ENCODE measurements at regions not wholly inside any gene's neighbourhood (a gene's known extent, or its start where the extent isn't known, plus 50 kb on each side); places are given as distances from the start of the nearest gene placed in this dataset.
"Not testable (repeated sequence)": the region's sequence is repeated elsewhere in the genome, so short reads cannot be mapped to it uniquely, and the experiment has no call there.

DNA sequence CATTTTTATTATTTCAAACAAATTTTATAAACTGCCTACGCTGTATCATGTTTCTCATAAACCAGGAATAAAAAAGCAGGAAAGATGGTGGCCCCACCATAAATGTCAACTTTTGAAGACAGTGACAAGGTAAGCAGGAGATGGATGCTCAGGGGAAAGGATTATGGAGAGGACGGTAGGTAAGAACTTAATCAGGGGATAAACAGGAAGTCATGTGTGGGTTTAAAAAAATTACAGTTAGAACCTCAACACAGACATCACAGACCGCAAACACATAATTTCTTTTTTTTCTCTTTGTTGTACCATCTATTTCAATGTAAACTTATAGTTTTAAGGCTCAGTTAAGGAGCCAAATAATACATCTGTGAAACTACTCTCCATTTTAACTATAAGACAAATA is 575.2 kb upstream of the SLC8A1 start:
- WGBS, 2 donors = 75 to 83% methylated on average over 3 of the region's 3 CpGs
- intact Hi-C loops (cut with DNase I) = no loop called here

GRCh38 chr2:41031282-41031681 is 579.4 kb upstream of the SLC8A1 start:
- TF ChIP-seq POLR2AphosphoS5 (IDR thresholded peaks at IDR 0.05) (no peak), POLR2A (IDR thresholded peaks at IDR 0.05) (no peak), EP300 (IDR thresholded peaks at IDR 0.05) (no peak), CTCF (IDR thresholded peaks at IDR 0.05) (no peak)
- DNase-seq = no peak
- Histone ChIP-seq H3K36me3 (no peaks in the 10 kb centered on the region), H3K4me3 (no peak overlapping the region), H3K9me3 (no peaks in the 10 kb centered on the region), H3K4me1 (no peaks in the 10 kb centered on the region), H3K27me3 (no peaks in the 10 kb centered on the region), H3K27ac (no peak overlapping the region)
- intact Hi-C loops (cut with DNase I) = no loop called here

More for the DNA sequence above, 575.2 kb upstream of the SLC8A1 start:
- DNase-seq = no peak
- TF ChIP-seq CTCF (IDR thresholded peaks at IDR 0.05) (no peak), POLR2AphosphoS5 (IDR thresholded peaks at IDR 0.05) (no peak), EP300 (IDR thresholded peaks at IDR 0.05) (no peak), POLR2A (IDR thresholded peaks at IDR 0.05) (no peak)
- H3K4me1 ChIP-seq = no peaks in the 10 kb centered on the region
- H3K27me3 ChIP-seq = no peaks in the 10 kb centered on the region
- H3K27ac ChIP-seq = no peak overlapping the region
- no peaks in the 10 kb centered on the region for H3K36me3 ChIP-seq
- H3K4me3 ChIP-seq = no peak overlapping the region
- no peaks in the 10 kb centered on the region for H3K9me3 ChIP-seq

DNA sequence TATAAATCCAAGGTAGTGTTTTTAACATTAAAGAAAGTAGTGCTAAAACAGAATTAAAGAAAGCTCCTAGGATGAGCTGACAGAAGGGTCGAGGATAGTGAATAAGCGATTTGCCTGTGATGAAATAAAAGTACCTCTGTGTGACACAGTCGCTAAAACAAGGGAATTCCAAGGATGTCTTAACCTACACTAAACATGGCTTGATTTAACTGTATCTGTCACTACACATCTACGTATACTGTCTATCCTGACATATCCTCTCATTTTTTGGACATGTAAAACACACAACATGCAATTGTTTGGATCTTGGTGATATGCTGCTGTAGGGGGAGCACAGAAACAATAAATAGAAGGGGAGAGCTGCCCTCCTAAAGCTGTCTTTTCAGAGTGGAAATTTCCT is 580.8 kb upstream of the SLC8A1 start:
- intact Hi-C loops (cut with DNase I) = no loop called here
- no peak overlapping the region for H3K27ac ChIP-seq
- no peaks in the 10 kb centered on the region for H3K27me3 ChIP-seq
- TF ChIP-seq POLR2AphosphoS5 (IDR thresholded peaks at IDR 0.05) (no peak), CTCF (IDR thresholded peaks at IDR 0.05) (no peak), EP300 (IDR thresholded peaks at IDR 0.05) (no peak), POLR2A (IDR thresholded peaks at IDR 0.05) (no peak)
- DNase-seq = no peak
- no peaks in the 10 kb centered on the region for H3K9me3 ChIP-seq
- H3K36me3 ChIP-seq = no peaks in the 10 kb centered on the region
- H3K4me3 ChIP-seq = no peak overlapping the region
- 76 to 85% methylated on average over 4 of the region's 4 CpGs for WGBS, 2 donors
- no peaks in the 10 kb centered on the region for H3K4me1 ChIP-seq

GRCh38 chr2:41033127-41033526 is 581.2 kb upstream of the SLC8A1 start:
- H3K36me3 ChIP-seq = no peaks in the 10 kb centered on the region
- H3K4me1 ChIP-seq = no peaks in the 10 kb centered on the region
- H3K27me3 ChIP-seq = no peaks in the 10 kb centered on the region
- H3K9me3 ChIP-seq = no peaks in the 10 kb centered on the region
- H3K4me3 ChIP-seq = no peak overlapping the region
- H3K27ac ChIP-seq = no peak overlapping the region
- WGBS, 2 donors = 79 to 89% methylated on average over 6 of the region's 6 CpGs
- TF ChIP-seq POLR2A (IDR thresholded peaks at IDR 0.05) (no peak), EP300 (IDR thresholded peaks at IDR 0.05) (no peak), CTCF (IDR thresholded peaks at IDR 0.05) (no peak), POLR2AphosphoS5 (IDR thresholded peaks at IDR 0.05) (no peak)
- intact Hi-C loops (cut with DNase I) = no loop called here
- no peak for DNase-seq

GRCh38 chr2:41038408-41038807 is 586.5 kb upstream of the SLC8A1 start:
- no peaks in the 10 kb centered on the region for H3K27me3 ChIP-seq
- H3K9me3 ChIP-seq = no peaks in the 10 kb centered on the region
- H3K36me3 ChIP-seq = no peaks in the 10 kb centered on the region
- H3K4me1 ChIP-seq = no peaks in the 10 kb centered on the region
- intact Hi-C loops (cut with DNase I) = no loop called here
- H3K4me3 ChIP-seq = no peak overlapping the region
- TF ChIP-seq EP300 (IDR thresholded peaks at IDR 0.05) (no peak), POLR2A (IDR thresholded peaks at IDR 0.05) (no peak), CTCF (IDR thresholded peaks at IDR 0.05) (no peak), POLR2AphosphoS5 (IDR thresholded peaks at IDR 0.05) (no peak)
- DNase-seq = no peak
- H3K27ac ChIP-seq = no peak overlapping the region

DNA sequence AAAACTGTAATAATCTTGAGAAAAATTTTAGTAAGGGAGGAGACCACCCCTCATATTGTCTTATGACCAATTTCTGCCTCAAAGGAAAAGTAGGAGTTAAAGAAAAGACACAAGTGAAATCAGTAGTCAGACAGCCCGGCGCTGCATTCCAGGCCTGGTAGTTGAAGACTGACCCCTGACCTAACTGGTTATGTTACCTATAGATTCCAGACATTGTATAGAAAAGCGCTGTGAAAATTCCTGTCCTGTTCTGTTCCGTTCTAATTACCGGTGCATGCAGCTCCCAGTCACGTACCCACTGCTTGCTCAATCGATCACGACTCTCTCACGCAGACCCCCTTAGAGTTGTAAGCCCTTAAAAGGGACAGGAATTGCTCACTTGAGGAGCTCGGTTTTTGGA is 587.9 kb upstream of the SLC8A1 start:
- H3K36me3 ChIP-seq; intact Hi-C loops (cut with DNase I); H3K27ac ChIP-seq; H3K4me1 ChIP-seq; DNase-seq; H3K27me3 ChIP-seq; H3K9me3 ChIP-seq; H3K4me3 ChIP-seq: not testable (repeated sequence)
- 86% methylated on average over 10 of the region's 10 CpGs for whole genome bisulfite sequencing, 2 donors

Measured in sigmoid colon (tissue), 6 donors.